ENCODE measurements at regions not wholly inside any gene's neighbourhood (a gene's known extent, or its start where the extent isn't known, plus 50 kb on each side); places are given as distances from the start of the nearest gene placed in this dataset.

DNA sequence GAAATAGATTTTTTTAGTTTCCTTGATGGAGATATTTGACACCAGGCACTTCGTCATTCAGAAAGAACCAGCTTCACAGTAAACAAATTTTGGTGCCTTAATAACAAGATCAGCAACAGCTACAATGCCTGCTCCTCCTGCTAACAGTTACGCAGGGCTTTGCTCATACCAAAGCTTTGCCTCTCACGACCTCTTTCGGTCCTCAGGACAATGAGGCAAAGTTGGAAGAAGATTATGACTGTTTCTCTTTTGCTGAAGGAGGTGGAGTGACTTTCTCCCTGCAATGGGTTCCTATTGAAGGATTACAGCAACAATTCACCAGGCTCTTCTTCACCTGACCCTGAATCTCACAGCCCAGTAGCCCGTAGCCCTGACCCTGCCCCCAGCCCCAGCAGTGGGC, 440.1 kb downstream of the PREX1 start:
- no peaks in the 10 kb centered on the region for H3K36me3 ChIP-seq (ENCODE audit: control insufficient read depth in 2 of 3, insufficient read depth in 3 of 3, low read length in 3 of 3)
- TF ChIP-seq, protein P1, sequence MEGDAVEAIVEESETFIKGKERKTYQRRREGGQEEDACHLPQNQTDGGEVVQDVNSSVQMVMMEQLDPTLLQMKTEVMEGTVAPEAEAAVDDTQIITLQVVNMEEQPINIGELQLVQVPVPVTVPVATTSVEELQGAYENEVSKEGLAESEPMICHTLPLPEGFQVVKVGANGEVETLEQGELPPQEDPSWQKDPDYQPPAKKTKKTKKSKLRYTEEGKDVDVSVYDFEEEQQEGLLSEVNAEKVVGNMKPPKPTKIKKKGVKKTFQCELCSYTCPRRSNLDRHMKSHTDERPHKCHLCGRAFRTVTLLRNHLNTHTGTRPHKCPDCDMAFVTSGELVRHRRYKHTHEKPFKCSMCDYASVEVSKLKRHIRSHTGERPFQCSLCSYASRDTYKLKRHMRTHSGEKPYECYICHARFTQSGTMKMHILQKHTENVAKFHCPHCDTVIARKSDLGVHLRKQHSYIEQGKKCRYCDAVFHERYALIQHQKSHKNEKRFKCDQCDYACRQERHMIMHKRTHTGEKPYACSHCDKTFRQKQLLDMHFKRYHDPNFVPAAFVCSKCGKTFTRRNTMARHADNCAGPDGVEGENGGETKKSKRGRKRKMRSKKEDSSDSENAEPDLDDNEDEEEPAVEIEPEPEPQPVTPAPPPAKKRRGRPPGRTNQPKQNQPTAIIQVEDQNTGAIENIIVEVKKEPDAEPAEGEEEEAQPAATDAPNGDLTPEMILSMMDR (IDR thresholded peaks at IDR 0.05; ENCODE audit: borderline replicate concordance, extremely low read depth, insufficient read depth), result no peak
- intact Hi-C loops (cut with DNase I), result no loop called here
- H3K4me1 ChIP-seq (ENCODE audit: control insufficient read depth in 2 of 3, insufficient read depth in 2 of 3, low read depth in 1 of 3, low read length in 3 of 3), result no peaks in the 10 kb centered on the region
- no peak for DNase-seq
- H3K27ac ChIP-seq (ENCODE audit: low read depth in 2 of 2, low read length in 2 of 2), result no peak overlapping the region
- peaks cover 0 to 8% (median 0%) of the 10 kb centered on the region in 3 donors for H3K9me3 ChIP-seq (ENCODE audit: control insufficient read depth in 2 of 3, insufficient read depth in 1 of 3, low read length in 3 of 3)
- FAIRE-seq, result no peak
- no peak overlapping the region for H3K4me3 ChIP-seq (ENCODE audit: low read length in 3 of 3)
- H3K9ac ChIP-seq (ENCODE audit: low read length in 3 of 3), result no peak overlapping the region
- H3K27me3 ChIP-seq (ENCODE audit: control insufficient read depth, insufficient read depth, low read length), result no peaks in the 10 kb centered on the region

DNA sequence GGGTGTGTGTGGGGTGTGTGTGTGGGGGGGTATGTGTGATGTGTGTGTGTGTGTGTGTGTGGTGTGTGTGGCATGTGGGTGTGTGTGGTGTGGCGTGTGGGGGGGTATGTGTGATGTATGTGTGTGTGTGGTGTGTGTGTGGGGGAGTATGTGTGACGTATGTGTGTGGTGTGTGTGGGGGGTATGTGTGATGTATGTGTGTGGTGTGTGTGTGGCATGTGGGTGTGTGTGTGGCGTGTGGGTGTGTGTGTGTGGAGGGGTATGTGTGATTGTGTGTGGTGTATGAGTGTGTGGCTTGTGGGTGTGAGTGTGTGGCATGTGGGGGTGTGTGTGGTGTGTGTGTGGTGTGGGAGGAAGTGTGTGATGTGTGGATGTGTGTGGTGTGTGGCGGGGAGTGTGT, 442.3 kb downstream of the PREX1 start:
- Histone ChIP-seq H3K9ac (ENCODE audit: low read length in 3 of 3) (no peak overlapping the region), H3K36me3 (ENCODE audit: control insufficient read depth in 2 of 3, insufficient read depth in 3 of 3, low read length in 3 of 3) (no peaks in the 10 kb centered on the region), H3K27me3 (ENCODE audit: control insufficient read depth, insufficient read depth, low read length) (no peaks in the 10 kb centered on the region), H3K9me3 (ENCODE audit: control insufficient read depth in 2 of 3, insufficient read depth in 1 of 3, low read length in 3 of 3) (no peaks in the 10 kb centered on the region), H3K4me1 (ENCODE audit: control insufficient read depth in 2 of 3, insufficient read depth in 2 of 3, low read depth in 1 of 3, low read length in 3 of 3) (no peaks in the 10 kb centered on the region), H3K4me3 (ENCODE audit: low read length in 3 of 3) (no peak overlapping the region), H3K27ac (ENCODE audit: low read depth in 2 of 2, low read length in 2 of 2) (no peak overlapping the region)
- FAIRE-seq (no peak), DNase-seq (no peak)
- TF ChIP-seq, protein P1 (IDR thresholded peaks at IDR 0.05; ENCODE audit: borderline replicate concordance, extremely low read depth, insufficient read depth), result no peak
- intact Hi-C loops (cut with DNase I), result no loop called here

DNA sequence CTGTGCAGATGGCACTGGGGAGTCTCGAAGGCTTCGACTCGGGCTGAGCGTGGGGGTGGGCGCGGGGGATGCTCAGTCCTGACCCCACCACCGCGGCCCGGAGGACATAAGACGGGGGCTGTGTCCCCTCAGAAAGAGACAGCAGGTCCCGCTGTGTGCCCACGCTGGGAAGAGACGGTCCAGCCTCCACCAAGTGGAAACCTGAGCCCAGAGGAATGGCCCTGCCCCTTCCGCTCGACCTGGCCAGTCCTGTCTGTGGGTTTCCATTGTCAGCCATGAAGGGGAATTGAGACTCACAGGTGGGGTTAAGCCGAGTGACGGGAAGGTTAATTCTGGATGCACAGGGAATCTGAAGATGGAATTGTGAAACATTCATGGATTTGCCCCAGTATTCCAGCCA, 442.7 kb downstream of the PREX1 start:
- TF ChIP-seq, protein P1 (IDR thresholded peaks at IDR 0.05; ENCODE audit: borderline replicate concordance, extremely low read depth, insufficient read depth), result no peak
- Histone ChIP-seq H3K4me1 (ENCODE audit: control insufficient read depth in 2 of 3, insufficient read depth in 2 of 3, low read depth in 1 of 3, low read length in 3 of 3) (no peaks in the 10 kb centered on the region), H3K9ac (ENCODE audit: low read length in 3 of 3) (no peak overlapping the region), H3K36me3 (ENCODE audit: control insufficient read depth in 2 of 3, insufficient read depth in 3 of 3, low read length in 3 of 3) (no peaks in the 10 kb centered on the region), H3K9me3 (ENCODE audit: control insufficient read depth in 2 of 3, insufficient read depth in 1 of 3, low read length in 3 of 3) (no peaks in the 10 kb centered on the region), H3K27ac (ENCODE audit: low read depth in 2 of 2, low read length in 2 of 2) (no peak overlapping the region), H3K27me3 (ENCODE audit: control insufficient read depth, insufficient read depth, low read length) (no peaks in the 10 kb centered on the region), H3K4me3 (ENCODE audit: low read length in 3 of 3) (no peak overlapping the region)
- FAIRE-seq (no peak), DNase-seq (peak in 4 of 5 donors; percentile 40 to 65 (median 52))
- intact Hi-C loops (cut with DNase I), result no loop called here

DNA sequence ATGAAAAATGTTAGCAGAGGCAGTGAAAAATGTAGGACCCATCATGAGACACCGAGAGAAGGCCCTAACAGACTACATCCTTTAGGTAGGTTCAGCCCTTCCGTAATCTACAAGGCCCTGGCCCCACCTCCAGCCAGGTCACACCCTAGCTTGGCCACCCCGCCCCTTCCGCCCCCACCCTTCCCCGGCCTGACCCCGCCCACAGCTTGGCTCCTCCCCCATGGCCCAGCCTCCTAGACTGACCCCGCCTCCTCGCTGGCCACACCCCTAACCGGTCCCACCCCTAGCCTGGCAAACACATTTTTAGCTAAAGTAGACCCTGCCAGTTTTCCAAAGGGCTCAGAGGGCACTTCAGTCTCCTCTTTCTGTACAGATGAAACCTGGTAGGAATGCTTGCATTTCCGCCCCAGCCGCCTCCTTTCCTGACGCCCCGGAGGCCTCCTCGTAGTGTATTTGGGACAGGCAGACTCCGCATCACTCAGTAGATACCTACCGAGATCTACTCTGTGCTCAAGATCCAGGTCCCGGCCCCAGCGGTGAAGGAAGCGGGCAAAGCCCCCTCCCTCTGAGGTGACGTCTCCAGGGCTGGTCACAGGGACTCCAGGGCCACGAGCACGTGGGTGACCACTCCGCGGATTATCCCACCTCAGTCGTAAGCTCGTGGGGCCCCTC, 443.5 kb downstream of the PREX1 start:
- H3K4me3 ChIP-seq (ENCODE audit: low read length in 3 of 3), result no peak overlapping the region
- TF ChIP-seq, protein P1 (IDR thresholded peaks at IDR 0.05; ENCODE audit: borderline replicate concordance, extremely low read depth, insufficient read depth), result no peak
- H3K9me3 ChIP-seq (ENCODE audit: control insufficient read depth in 2 of 3, insufficient read depth in 1 of 3, low read length in 3 of 3), result no peaks in the 10 kb centered on the region
- DNase-seq, result no peak
- H3K36me3 ChIP-seq (ENCODE audit: control insufficient read depth in 2 of 3, insufficient read depth in 3 of 3, low read length in 3 of 3), result no peaks in the 10 kb centered on the region
- H3K4me1 ChIP-seq (ENCODE audit: control insufficient read depth in 2 of 3, insufficient read depth in 2 of 3, low read depth in 1 of 3, low read length in 3 of 3), result peaks cover 0 to 2% (median 0%) of the 10 kb centered on the region in 3 donors
- intact Hi-C loops (cut with DNase I), result no loop called here
- no peak overlapping the region for H3K9ac ChIP-seq (ENCODE audit: low read length in 3 of 3)
- H3K27me3 ChIP-seq (ENCODE audit: control insufficient read depth, insufficient read depth, low read length), result no peaks in the 10 kb centered on the region
- no peak for FAIRE-seq
- no peak overlapping the region for H3K27ac ChIP-seq (ENCODE audit: low read depth in 2 of 2, low read length in 2 of 2)
